ENCODE measurements at regions not wholly inside any gene's neighbourhood (a gene's known extent, or its start where the extent isn't known, plus 50 kb on each side); places are given as distances from the start of the nearest gene placed in this dataset.

DNA sequence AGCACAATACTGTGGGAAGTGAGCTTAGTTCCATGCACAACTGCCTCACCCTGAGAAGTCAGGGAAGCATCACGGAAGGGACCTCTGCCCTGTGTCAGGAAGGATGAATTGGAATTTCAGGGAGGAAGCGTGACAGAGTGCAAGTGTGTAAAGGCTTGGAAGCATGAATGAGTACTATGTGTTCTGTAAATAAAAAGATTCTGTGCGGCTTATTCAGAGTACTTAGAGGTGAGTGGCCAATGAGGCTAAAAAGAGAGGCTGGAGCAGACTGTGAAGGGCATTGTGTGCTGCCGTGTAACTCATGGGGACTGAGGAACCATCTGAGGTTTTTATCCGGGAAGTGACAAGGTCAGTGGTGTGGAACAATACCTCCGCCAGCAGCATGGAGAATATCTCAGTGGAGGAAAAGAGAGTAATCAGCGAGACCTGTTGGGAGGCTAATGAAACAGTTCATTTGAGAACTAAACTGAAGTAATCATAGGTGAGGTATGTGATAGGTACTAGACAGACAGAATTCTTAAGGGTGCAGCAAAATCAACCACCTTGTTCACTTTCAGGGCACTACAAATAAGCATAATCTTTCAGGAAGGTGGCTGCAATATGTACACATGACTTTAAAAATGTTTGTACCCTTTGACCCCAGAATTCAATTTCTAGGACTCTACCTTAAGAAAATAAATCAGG is 64.9 kb upstream of the SPRED1 start:
- DNase-seq: no peak

DNA sequence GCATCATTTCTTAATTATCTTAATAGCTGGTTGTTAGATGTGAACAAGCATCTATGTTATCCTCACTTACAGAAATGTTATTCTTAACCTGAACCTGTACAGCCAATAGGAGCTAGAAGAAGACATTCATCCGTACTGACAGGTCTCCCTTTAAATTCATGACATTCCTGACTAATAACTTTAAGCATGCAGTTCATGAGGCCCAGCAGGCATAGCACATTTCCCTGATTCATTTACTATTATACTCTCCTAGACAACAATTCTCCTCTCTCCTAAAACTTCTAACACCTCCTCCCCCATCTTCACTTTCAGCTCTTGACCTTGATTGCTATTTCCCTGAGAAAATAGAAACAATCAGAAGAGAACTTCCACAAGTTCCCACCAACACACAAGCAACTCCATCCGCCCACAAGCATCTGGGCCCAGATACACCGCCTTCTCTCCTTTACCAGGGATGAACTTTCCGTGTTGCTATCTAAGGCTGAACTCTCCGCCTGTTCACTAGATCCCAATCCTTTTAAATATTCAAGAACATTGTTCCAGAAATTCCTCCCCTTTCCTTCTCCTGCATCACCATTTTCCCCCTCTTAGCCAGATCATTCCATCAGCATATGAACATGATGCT is 62.9 kb upstream of the SPRED1 start:
- no peak for DNase-seq

DNA sequence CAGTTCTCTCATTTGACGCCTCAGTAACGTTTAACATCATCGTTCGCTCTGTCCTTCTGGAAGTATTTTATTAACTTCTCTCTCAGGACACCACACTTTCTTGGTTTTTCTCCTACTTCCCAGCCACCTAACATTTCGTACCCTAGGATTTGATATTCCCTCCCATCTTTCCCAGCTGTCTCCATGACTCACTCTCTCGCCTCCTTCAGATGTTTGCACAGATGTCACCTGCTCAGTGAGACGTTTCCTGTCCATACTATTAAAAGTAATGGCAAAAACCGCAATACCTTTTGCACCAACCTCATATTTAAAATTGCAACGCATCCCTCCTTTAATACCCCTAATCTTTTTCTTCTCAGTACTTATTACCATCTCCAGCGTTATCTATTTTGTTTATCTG is 62.1 kb upstream of the SPRED1 start:
- no peak for DNase-seq

DNA sequence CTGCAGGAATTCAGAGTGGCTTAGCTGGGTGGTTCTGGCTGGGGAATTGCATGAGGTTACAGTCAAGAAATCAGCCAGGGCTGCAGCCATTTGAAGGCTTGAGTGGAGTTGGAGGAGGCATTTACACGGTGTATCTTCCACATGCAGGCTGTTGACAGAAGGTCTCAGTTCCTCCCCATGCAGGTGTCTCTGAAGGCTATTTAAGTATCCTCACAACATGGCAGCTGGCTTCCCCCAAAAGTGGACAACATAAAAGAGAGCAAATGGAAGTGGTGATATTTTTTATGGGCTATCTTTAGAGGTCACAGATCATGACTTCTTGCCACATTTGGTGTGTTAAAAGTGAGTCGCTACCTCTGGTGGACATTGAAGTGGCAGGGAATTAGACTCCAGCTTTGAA is 60.1 kb upstream of the SPRED1 start:
- DNase-seq: no peak

DNA sequence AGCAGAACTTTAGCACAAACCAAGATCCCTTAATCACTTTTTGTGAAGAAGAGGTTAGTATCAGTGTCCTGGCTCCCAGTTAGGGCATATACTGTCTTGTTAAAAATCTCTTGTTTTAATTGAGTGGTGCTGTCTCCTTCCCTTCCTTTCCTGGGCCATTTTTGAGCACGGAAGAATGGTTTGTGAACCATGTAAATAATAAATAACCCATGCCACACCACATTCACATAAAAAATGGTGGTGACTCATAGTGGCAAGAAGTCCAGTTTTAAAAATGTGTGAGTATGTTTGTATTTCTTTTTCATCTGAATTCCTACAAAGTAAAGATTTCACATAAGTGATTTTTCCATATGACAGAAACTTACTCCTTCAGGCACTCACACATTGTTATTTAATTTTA is 59.1 kb upstream of the SPRED1 start:
- DNase-seq: no peak

DNA sequence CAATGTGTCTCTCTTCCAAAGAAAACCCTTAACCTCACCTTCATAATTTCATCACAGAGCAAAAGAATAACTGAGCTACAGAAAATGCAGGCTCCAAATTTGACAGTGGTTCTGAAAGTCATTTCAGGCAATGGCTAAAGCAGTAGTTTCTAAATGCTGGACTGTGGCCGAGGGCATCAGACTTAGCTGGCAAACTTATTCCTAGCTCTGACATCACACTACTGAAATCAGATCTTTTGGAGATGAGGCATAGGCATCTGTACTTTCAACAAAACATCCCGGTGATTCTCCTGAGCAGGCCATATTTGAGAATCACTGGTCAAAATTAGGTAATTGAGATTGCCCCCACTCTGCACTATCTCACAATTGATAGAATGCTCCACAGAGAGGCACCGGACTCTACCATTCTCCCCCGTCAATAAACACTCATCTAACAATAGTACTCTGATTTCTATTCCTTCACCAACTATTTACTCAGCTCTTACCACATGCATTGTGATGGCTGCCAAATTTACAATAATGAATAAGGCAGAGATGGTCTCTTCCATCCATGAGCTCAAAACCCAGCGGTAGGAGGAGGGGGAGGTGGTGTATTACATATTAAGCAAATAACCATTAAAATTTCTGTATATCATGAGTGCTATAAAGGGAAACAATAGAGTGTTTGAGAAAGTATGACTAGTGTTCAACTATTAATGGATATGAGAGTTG is 57.3 kb upstream of the SPRED1 start:
- DNase-seq: no peak

DNA sequence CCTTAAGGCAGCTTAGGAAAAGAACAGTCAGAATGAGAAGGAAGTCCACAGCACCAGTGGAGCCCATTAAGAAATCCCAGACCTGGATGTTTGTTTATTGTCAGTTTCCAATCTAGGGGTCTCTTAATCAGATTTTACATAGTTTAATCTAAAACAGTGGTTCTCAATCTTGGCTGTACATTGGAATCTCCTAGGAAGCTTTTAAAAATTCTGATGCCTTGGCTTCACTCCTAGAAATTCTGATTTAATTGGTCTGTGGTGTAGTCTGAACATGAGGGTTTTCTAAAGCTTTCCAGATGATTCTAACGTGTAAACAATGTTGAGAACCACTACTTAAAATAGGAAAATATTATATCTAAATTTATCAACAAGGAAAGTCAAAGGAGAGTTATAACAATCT is 56.6 kb upstream of the SPRED1 start:
- DNase-seq: no peak

DNA sequence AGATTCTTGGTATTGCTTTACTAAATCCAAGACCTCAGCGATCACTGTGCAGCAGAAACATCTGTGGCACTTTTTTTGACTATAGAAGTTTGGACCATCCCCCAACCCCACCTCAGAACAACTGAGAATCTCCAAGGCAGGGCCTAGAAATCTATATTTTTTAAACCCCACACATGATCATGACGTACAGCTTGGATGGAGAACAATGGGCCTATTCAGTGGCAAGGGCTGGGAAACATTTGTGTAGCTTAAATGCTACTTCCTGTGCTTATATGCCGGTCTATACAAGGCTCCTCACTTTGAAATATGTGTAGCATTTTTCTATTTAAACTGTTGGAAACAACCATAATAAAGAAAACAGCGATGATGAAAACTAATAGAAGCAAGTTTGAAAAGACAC is 55.1 kb upstream of the SPRED1 start:
- DNase-seq: no peak

DNA sequence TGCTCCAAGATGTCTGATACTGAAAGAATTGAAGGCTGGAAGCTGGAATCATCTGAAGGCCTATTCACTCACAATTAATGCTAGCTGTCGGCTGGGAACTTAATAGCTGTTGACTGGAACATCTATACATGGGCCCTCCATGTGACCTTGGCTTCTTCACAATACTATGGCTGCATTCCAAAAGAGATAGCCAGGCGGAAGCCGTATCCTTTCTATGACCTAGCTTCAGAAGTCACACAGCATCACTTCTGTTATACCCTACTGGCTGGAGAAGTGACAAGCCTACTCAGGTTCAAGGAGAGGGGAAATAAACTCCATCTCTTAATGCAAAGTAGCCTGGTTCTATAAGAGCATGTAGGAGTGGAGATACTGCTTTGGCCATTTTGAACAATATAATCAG is 50.9 kb upstream of the SPRED1 start:
- DNase-seq: no peak

DNA sequence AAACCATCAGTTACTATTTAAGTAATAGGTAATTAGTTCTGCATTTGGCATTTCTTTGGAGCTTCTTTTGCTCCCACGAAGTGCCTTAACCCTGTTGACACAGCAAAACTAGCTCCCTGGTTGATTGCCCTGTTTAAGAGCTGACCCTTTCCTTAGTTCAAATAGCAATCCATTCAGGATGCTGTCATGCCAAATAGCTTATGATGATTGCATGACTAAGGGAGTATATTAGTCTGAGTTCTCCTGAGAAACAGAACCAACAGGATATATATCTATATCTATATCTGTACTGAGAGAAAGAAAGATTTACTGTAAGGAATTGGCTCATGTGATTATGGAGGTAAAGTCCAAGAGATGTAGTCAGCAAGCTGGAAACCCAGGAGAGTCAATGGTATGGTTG is 50.3 kb upstream of the SPRED1 start:
- DNase-seq: no peak

Measured in activated CD4-positive, alpha-beta T cell treated with anti-CD3 and anti-CD28 coated beads for 4 hours (primary cell).